GM23338 (cell line): ENCODE measurements at regions not wholly inside any gene's neighbourhood (a gene's known extent, or its start where the extent isn't known, plus 50 kb on each side); places are given as distances from the start of the nearest gene placed in this dataset.

Experiments used
- ATAC-seq: fragments of 200-7000 bp; cut with Tn5 transposase; 3 replicates; pipeline ENCODE4 v1.9.1; 2020
- DNase-seq: peaks from one replicate; pipeline ENCODE4 v3.0.0-alpha.2; 2015; ENCODE audit warnings: low spot score
- H2AFZ ChIP-seq: fragments of 200-600 bp; sonication (generic); 2 replicates; pipeline ENCODE4 v1.8.0; 2016; ENCODE audit warnings: antibody characterized with exemption, mild to moderate bottlenecking, moderate library complexity
- H3F3A ChIP-seq: fragments of 200-600 bp; sonication (generic); replicated peaks from 2 replicates; pipeline ENCODE4 v1.8.0; 2017; ENCODE audit warnings: antibody characterized with exemption, mixed run types, low read depth
- H3K27ac ChIP-seq: fragments of 200-600 bp; sonication (generic); 2 replicates; pipeline ENCODE4 v1.6.1; 2016; ENCODE audit warnings: low read depth
- H3K27me3 ChIP-seq: fragments of 200-600 bp; sonication (generic); 2 replicates; pipeline ENCODE4 v1.8.0; 2016; ENCODE audit warnings: mild to moderate bottlenecking, mixed run types, moderate library complexity; ENCODE audit not compliant: insufficient read depth
- H3K36me3 ChIP-seq: fragments of 200-600 bp; sonication (generic); 2 replicates; pipeline ENCODE4 v1.8.0; 2016; ENCODE audit warnings: mild to moderate bottlenecking; ENCODE audit not compliant: insufficient read depth
- H3K4me1 ChIP-seq: fragments of 200-600 bp; sonication (generic); 2 replicates; pipeline ENCODE4 v1.8.0; 2016; ENCODE audit warnings: mild to moderate bottlenecking, moderate library complexity; ENCODE audit not compliant: insufficient read depth
- H3K4me2 ChIP-seq: fragments of 200-600 bp; sonication (generic); 2 replicates; pipeline ENCODE4 v1.7.1; 2017; ENCODE audit warnings: mixed run types
- H3K4me3 ChIP-seq: fragments of 200-600 bp; sonication (generic); 2 replicates; pipeline ENCODE4 v1.6.1; 2016; ENCODE audit warnings: mixed run types
- H3K79me2 ChIP-seq: fragments of 200-600 bp; sonication (generic); replicated peaks from 2 replicates; pipeline ENCODE4 v1.8.0; 2017; ENCODE audit warnings: mild to moderate bottlenecking; ENCODE audit not compliant: insufficient read depth
- H3K9me2 ChIP-seq: fragments of 200-600 bp; sonication (generic); 2 replicates; pipeline ENCODE4 v1.8.0; 2017; ENCODE audit not compliant: insufficient read depth
- H4K20me1 ChIP-seq: fragments of 200-600 bp; sonication (generic); replicated peaks from 2 replicates; pipeline ENCODE4 v1.8.0; 2017; ENCODE audit warnings: mild to moderate bottlenecking; ENCODE audit not compliant: insufficient read depth
- H3K27ac Mint-ChIP-seq: 2 replicates; pipeline ENCODE4 v1.8.0; 2020; ENCODE audit warnings: inconsistent platforms, mild to moderate bottlenecking, moderate library complexity, mixed read lengths
- H3K27me3 Mint-ChIP-seq: 3 replicates; pipeline ENCODE4 v1.8.0; 2022; ENCODE audit warnings: low read depth, mild to moderate bottlenecking, moderate library complexity, mixed read lengths, inconsistent platforms; ENCODE audit not compliant: insufficient read depth, poor library complexity
- H3K36me3 Mint-ChIP-seq: 3 replicates; pipeline ENCODE4 v1.8.0; 2021; ENCODE audit warnings: low read depth, mild to moderate bottlenecking, inconsistent platforms, moderate library complexity, mixed read lengths
- H3K4me1 Mint-ChIP-seq: 3 replicates; pipeline ENCODE4 v1.8.0; 2020; ENCODE audit warnings: mild to moderate bottlenecking, inconsistent platforms, mixed read lengths
- H3K4me3 Mint-ChIP-seq: 3 replicates; pipeline ENCODE4 v1.8.0; 2021; ENCODE audit warnings: moderate library complexity, mild to moderate bottlenecking, inconsistent platforms, mixed read lengths
- H3K9me3 Mint-ChIP-seq: 3 replicates; pipeline ENCODE4 v1.8.0; 2020; ENCODE audit warnings: moderate library complexity, mild to moderate bottlenecking, inconsistent platforms, mixed read lengths
- CTCF ChIP-seq, 2 experiments: fragments of 200-600 bp in 1 of 2; sonication (generic) in 1 of 2; conservative IDR thresholded peaks; 2 replicates each; pipeline versions ENCODE4 v1.5.1 to v1.6.1; 2016 to 2017; ENCODE audit warnings: antibody characterized with exemption in 2 of 2, low read depth in 2 of 2, mild to moderate bottlenecking in 2 of 2, moderate library complexity in 1 of 2
- EZH2phosphoT487 ChIP-seq: fragments of 200-600 bp; sonication (generic); IDR thresholded peaks from one replicate; pipeline ENCODE4 v1.8.1; 2018; ENCODE audit warnings: antibody characterized with exemption; ENCODE audit not compliant: unreplicated experiment
- JUNB ChIP-seq: IDR thresholded peaks from one replicate; pipeline ENCODE4 v1.6.1; 2016; ENCODE audit warnings: antibody characterized with exemption; ENCODE audit not compliant: unreplicated experiment
- ZNF331 ChIP-seq: fragments of 250-450 bp; sonication (Bioruptor Pico); IDR thresholded peaks from 2 replicates; pipeline ENCODE4 v1.5.0; 2020; ENCODE audit warnings: low read depth, mild to moderate bottlenecking, moderate library complexity
- TF ChIP-seq, protein P1 (sequence below): IDR thresholded peaks from one replicate; pipeline ENCODE4 v1.6.1; 2018; ENCODE audit warnings: antibody characterized with exemption; ENCODE audit not compliant: unreplicated experiment
- TF ChIP-seq, protein P2 (sequence below): fragments of 250-450 bp; sonication (Bioruptor Pico); IDR thresholded peaks from 2 replicates; pipeline ENCODE4 v1.5.0; 2020; ENCODE audit warnings: mild to moderate bottlenecking, moderate library complexity

- H3K36me3 ChIP-seq, result no peaks in the 10 kb centered on the region
- no peaks in the 10 kb centered on the region for H3K79me2 ChIP-seq
- no peak for ATAC-seq
- Mint-ChIP-seq H3K4me1 (no peaks in the 10 kb centered on the region; the same call in 2 of the 3 replicates), H3K4me3 (no peak overlapping the region), H3K27ac (no peak overlapping the region), H3K36me3 (peaks cover 3% of the 10 kb centered on the region; the same call in 2 of the 3 replicates), H3K27me3 (no peaks in the 10 kb centered on the region), H3K9me3 (peaks cover 8% of the 10 kb centered on the region)
- H3K9me2 ChIP-seq, result no peaks in the 10 kb centered on the region
- no peaks in the 10 kb centered on the region for H4K20me1 ChIP-seq
- H3K27ac ChIP-seq, result no peak overlapping the region
- H3K4me1 ChIP-seq, result no peaks in the 10 kb centered on the region
- no peak overlapping the region for H2AFZ ChIP-seq
- H3K4me3 ChIP-seq, result no peak overlapping the region
- no peak overlapping the region for H3K4me2 ChIP-seq
- TF ChIP-seq, protein P1, sequence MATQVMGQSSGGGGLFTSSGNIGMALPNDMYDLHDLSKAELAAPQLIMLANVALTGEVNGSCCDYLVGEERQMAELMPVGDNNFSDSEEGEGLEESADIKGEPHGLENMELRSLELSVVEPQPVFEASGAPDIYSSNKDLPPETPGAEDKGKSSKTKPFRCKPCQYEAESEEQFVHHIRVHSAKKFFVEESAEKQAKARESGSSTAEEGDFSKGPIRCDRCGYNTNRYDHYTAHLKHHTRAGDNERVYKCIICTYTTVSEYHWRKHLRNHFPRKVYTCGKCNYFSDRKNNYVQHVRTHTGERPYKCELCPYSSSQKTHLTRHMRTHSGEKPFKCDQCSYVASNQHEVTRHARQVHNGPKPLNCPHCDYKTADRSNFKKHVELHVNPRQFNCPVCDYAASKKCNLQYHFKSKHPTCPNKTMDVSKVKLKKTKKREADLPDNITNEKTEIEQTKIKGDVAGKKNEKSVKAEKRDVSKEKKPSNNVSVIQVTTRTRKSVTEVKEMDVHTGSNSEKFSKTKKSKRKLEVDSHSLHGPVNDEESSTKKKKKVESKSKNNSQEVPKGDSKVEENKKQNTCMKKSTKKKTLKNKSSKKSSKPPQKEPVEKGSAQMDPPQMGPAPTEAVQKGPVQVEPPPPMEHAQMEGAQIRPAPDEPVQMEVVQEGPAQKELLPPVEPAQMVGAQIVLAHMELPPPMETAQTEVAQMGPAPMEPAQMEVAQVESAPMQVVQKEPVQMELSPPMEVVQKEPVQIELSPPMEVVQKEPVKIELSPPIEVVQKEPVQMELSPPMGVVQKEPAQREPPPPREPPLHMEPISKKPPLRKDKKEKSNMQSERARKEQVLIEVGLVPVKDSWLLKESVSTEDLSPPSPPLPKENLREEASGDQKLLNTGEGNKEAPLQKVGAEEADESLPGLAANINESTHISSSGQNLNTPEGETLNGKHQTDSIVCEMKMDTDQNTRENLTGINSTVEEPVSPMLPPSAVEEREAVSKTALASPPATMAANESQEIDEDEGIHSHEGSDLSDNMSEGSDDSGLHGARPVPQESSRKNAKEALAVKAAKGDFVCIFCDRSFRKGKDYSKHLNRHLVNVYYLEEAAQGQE, result no peak
- TF ChIP-seq EZH2phosphoT487 (no peak), ZNF331 (CRISPR knock-in tag) (no peak), JUNB (no peak), CTCF (conservative IDR thresholded peaks at IDR 0.05; ENCODE audit: low read depth in 2 of 2) (no peak)
- TF ChIP-seq, protein P2, sequence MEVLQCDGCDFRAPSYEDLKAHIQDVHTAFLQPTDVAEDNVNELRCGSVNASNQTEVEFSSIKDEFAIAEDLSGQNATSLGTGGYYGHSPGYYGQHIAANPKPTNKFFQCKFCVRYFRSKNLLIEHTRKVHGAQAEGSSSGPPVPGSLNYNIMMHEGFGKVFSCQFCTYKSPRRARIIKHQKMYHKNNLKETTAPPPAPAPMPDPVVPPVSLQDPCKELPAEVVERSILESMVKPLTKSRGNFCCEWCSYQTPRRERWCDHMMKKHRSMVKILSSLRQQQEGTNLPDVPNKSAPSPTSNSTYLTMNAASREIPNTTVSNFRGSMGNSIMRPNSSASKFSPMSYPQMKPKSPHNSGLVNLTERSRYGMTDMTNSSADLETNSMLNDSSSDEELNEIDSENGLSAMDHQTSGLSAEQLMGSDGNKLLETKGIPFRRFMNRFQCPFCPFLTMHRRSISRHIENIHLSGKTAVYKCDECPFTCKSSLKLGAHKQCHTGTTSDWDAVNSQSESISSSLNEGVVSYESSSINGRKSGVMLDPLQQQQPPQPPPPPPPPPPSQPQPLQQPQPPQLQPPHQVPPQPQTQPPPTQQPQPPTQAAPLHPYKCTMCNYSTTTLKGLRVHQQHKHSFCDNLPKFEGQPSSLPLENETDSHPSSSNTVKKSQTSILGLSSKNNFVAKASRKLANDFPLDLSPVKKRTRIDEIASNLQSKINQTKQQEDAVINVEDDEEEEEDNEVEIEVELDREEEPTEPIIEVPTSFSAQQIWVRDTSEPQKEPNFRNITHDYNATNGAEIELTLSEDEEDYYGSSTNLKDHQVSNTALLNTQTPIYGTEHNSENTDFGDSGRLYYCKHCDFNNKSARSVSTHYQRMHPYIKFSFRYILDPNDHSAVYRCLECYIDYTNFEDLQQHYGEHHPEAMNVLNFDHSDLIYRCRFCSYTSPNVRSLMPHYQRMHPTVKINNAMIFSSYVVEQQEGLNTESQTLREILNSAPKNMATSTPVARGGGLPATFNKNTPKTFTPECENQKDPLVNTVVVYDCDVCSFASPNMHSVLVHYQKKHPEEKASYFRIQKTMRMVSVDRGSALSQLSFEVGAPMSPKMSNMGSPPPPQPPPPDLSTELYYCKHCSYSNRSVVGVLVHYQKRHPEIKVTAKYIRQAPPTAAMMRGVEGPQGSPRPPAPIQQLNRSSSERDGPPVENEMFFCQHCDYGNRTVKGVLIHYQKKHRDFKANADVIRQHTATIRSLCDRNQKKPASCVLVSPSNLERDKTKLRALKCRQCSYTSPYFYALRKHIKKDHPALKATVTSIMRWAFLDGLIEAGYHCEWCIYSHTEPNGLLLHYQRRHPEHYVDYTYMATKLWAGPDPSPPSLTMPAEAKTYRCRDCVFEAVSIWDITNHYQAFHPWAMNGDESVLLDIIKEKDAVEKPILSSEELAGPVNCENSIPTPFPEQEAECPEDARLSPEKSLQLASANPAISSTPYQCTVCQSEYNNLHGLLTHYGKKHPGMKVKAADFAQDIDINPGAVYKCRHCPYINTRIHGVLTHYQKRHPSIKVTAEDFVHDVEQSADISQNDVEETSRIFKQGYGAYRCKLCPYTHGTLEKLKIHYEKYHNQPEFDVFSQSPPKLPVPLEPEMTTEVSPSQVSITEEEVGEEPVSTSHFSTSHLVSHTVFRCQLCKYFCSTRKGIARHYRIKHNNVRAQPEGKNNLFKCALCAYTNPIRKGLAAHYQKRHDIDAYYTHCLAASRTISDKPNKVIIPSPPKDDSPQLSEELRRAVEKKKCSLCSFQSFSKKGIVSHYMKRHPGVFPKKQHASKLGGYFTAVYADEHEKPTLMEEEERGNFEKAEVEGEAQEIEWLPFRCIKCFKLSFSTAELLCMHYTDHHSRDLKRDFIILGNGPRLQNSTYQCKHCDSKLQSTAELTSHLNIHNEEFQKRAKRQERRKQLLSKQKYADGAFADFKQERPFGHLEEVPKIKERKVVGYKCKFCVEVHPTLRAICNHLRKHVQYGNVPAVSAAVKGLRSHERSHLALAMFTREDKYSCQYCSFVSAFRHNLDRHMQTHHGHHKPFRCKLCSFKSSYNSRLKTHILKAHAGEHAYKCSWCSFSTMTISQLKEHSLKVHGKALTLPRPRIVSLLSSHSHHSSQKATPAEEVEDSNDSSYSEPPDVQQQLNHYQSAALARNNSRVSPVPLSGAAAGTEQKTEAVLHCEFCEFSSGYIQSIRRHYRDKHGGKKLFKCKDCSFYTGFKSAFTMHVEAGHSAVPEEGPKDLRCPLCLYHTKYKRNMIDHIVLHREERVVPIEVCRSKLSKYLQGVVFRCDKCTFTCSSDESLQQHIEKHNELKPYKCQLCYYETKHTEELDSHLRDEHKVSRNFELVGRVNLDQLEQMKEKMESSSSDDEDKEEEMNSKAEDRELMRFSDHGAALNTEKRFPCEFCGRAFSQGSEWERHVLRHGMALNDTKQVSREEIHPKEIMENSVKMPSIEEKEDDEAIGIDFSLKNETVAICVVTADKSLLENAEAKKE (CRISPR knock-in tag), result no peak
- DNase-seq, result no peak
- no peaks in the 10 kb centered on the region for H3F3A ChIP-seq
- H3K27me3 ChIP-seq, result no peaks in the 10 kb centered on the region
These were observed 471.0 kb downstream of the BCOR start for GRCh38 chrX:39626749-39627148.
